Activated CD8-positive, alpha-beta memory T cell treated with anti-CD3 and anti-CD28 coated beads for 1 hour (primary cell): ENCODE measurements at regions not wholly inside any gene's neighbourhood (a gene's known extent, or its start where the extent isn't known, plus 50 kb on each side); places are given as distances from the start of the nearest gene placed in this dataset.
"Not testable (repeated sequence)": the region's sequence is repeated elsewhere in the genome, so short reads cannot be mapped to it uniquely, and the experiment has no call there.

Experiments used
- DNase-seq, 2 donors: peaks; one replicate each; pipeline ENCODE4 v3.0.0-alpha.2; 2020; ENCODE audit warnings: low read depth in 1 of 2; ENCODE audit errors: extremely low read depth in 1 of 2

- DNase-seq = not testable (repeated sequence)
These were observed 1643.7 kb downstream of the SPATA31A7 start for GRCh38 chr9:62833323-62834200.

GRCh38 chr9:62837254-62837911, 1647.5 kb downstream of the SPATA31A7 start:
- peak in 1 of 2 donors; percentile 5 for DNase-seq

GRCh38 chr9:62838024-62838718, 1648.3 kb downstream of the SPATA31A7 start:
- DNase-seq = peak; percentile 88 to 92

GRCh38 chr9:62839168-62839567, 1649.3 kb downstream of the SPATA31A7 start:
- DNase-seq = not testable (repeated sequence)

DNA sequence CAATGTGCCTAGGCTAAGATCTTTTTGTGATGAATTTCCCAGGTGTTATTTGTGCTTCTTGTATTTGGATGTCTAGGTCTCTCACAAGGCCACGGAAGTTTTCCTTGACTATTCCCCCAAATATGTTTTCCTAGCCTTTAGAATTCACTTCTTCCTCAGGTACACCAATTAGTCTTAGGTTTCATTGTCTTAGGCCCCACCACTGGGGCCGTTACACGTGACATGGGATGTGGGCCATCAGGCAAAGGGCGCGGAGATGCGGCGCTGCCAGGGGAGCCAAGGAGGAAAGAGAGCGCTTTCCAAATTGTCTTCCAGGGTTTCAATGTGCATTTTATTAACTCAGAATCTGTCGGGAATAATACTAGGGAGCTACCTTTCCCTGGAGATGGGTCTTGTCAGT, 1653.3 kb downstream of the SPATA31A7 start:
- DNase-seq = not testable (repeated sequence)

- not testable (repeated sequence) for DNase-seq
These were observed 1654.0 kb downstream of the SPATA31A7 start for GRCh38 chr9:62843706-62844290.

GRCh38 chr9:62844681-62845185, 1654.9 kb downstream of the SPATA31A7 start:
- DNase-seq = not testable (repeated sequence)

- DNase-seq = not testable (repeated sequence)
These were observed 1658.4 kb downstream of the SPATA31A7 start for GRCh38 chr9:62848258-62848657.

DNA sequence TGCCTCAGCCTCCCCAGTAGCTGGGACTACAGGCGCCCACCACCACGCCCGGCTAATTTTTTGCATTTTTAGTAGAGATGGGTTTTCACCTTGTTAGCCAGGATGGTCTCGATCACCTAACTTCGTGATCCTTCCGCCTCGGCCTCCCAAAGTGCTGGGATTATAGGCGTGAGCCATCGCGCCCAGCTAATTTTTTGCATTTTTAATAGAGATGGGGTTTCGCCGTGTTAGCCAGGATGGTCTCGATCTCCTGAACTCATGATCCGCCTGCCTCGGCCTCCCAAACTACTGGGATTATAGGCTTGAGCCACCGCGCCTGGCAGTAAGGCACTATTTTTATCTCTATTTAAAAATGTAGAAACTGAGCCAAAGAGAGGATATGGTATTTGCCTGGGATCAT, 1660.2 kb downstream of the SPATA31A7 start:
- not testable (repeated sequence) for DNase-seq

GRCh38 chr9:62857280-62857679, 1667.4 kb downstream of the SPATA31A7 start:
- DNase-seq = not testable (repeated sequence)

GRCh38 chr9:62858240-62858639, 1668.4 kb downstream of the SPATA31A7 start:
- not testable (repeated sequence) for DNase-seq

DNA sequence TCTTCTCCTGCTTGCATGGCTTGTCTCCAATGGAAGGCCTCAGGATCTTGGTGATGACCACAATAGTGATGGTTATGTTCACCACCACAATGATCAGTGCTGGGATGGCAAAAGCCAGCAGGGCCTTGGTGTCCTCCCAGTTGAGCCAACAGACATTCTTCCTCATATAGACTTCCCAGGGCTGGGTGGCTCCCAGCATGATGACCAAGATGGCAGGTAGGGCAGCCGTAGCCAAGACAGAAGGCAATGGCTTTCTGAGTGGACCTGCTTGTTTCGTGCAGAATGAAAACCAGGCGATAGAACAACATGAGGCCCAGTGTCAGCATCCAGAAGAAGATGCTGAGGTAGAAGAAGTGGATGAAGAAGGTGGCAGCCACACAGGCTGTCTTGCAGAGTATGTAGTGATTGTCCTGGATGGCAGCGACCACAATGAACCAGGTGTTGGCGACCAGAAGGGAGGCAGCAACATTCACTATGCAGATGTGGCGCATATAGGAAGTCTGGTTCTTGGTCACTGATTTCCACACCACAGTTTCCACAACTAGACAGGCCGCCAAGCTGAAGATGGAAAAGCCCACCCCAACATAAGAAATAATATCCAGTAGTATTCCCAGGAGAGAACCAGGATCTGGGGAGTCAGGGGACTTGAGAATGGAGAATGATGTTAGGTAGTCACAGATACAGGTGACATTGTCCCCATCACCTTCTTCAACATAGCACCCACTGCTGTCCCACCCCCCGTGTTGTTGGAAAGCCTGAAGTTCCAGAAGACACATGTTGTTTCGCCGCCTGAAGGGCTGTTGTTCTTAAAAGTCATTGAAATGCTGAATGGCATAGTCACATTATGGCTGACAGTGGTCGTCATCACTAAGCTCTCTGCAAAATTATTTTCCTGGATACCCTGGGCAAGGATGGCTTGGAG, 1671.4 kb downstream of the SPATA31A7 start:
- DNase-seq = not testable (repeated sequence)

DNA sequence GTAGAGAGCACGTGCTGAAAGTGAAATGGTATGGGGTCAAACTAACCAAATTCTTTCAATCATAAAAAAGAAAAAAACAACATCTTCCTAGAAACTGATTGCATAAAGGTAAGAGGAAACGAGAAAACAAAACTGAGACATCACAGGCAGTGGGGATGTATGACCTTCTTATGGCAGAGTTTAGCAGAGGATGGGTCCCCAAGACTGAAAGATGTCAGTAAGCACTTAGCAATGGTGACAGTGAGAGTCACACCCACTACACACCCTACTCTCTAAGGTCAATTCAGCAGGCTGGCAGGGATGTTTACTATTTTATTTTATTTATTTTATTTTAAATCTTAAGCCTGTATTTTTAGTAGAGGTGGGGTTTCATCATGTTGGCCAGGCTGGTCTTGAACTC, 1672.3 kb downstream of the SPATA31A7 start:
- DNase-seq = not testable (repeated sequence)

DNA sequence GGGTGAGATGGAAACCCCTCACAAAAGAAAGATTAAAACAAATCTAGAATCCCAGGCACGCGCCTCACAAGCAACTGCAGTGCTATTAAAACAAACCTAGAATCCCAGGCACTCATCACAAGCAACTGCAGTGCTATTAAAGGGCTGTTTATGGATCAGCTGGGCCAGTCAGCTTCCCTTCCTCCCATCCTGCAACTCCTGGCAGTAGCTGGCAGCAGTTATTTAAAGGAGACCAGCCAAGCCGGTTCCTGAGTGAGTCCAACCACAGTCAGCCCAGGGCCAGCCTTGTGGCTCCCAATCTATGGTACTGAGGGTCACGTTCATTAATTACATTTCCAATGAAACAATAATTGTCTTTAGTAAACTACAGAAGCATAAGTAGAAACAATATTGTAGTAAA, 1673.5 kb downstream of the SPATA31A7 start:
- not testable (repeated sequence) for DNase-seq

- not testable (repeated sequence) for DNase-seq
These were observed 1674.0 kb downstream of the SPATA31A7 start for GRCh38 chr9:62863867-62864266.

- DNase-seq = not testable (repeated sequence)
These were observed 1674.9 kb downstream of the SPATA31A7 start for GRCh38 chr9:62864481-62865469.

GRCh38 chr9:62869061-62869460, 1679.2 kb downstream of the SPATA31A7 start:
- DNase-seq = not testable (repeated sequence)

DNA sequence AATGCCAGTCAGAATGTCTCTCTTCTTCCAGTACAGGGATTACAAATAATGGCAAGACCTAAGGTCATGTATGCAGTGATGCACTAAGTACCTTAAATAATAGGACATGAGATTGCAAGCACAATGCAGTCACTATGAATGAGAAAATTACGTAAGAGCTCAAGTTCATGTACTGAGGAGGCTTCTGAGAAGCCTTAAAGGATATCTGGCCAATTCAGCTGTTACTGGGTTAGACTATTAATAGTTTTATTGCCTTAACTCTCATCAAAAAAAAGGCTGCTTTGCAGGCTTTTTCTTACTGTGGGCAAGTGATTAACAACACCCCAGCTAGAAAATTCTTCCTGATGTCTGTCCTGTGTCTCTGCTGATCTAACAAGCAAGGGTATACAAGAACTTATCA, 1681.9 kb downstream of the SPATA31A7 start:
- DNase-seq = not testable (repeated sequence)
